GM23338 (cell line): ENCODE measurements at regions not wholly inside any gene's neighbourhood (a gene's known extent, or its start where the extent isn't known, plus 50 kb on each side); places are given as distances from the start of the nearest gene placed in this dataset.
"Not testable (repeated sequence)": the region's sequence is repeated elsewhere in the genome, so short reads cannot be mapped to it uniquely, and the experiment has no call there.

Source experiments
- CREB1 ChIP-seq: fragments of 250-450 bp; sonication (Bioruptor Pico); IDR thresholded peaks from 2 replicates; pipeline ENCODE4 v1.5.0; 2020; ENCODE audit warnings: low read depth, mild to moderate bottlenecking, moderate library complexity
- CTCF ChIP-seq, 2 experiments: fragments of 200-600 bp in 1 of 2; sonication (generic) in 1 of 2; conservative IDR thresholded peaks; 2 replicates each; pipeline versions ENCODE4 v1.5.1 to v1.6.1; 2016 to 2017; ENCODE audit warnings: antibody characterized with exemption in 2 of 2, low read depth in 2 of 2, mild to moderate bottlenecking in 2 of 2, moderate library complexity in 1 of 2
- ETS1 ChIP-seq: IDR thresholded peaks from 2 replicates; pipeline ENCODE4 v1.6.1; 2016; ENCODE audit warnings: antibody characterized with exemption
- EZH2 ChIP-seq: fragments of 200-600 bp; sonication (generic); IDR thresholded peaks from one replicate; pipeline ENCODE4 v1.8.0; 2017; ENCODE audit warnings: antibody characterized with exemption, mild to moderate bottlenecking, low read depth; ENCODE audit not compliant: unreplicated experiment
- JUNB ChIP-seq: IDR thresholded peaks from one replicate; pipeline ENCODE4 v1.6.1; 2016; ENCODE audit warnings: antibody characterized with exemption; ENCODE audit not compliant: unreplicated experiment
- POLR2AphosphoS5 ChIP-seq: IDR thresholded peaks from 2 replicates; pipeline ENCODE4 v1.6.1; 2016; ENCODE audit warnings: antibody characterized with exemption, low read depth
- STAT1 ChIP-seq: IDR thresholded peaks from one replicate; pipeline ENCODE4 v1.6.1; 2016; ENCODE audit warnings: antibody characterized with exemption; ENCODE audit not compliant: unreplicated experiment

GRCh38 chr7:76683631-76684030 is 56.6 kb upstream of the POMZP3 start:
- TF ChIP-seq CTCF (conservative IDR thresholded peaks at IDR 0.05; ENCODE audit: low read depth in 2 of 2); JUNB; STAT1; POLR2AphosphoS5; EZH2; ETS1; CREB1 (CRISPR knock-in tag): not testable (repeated sequence)
